ENCODE measurements at regions not wholly inside any gene's neighbourhood (a gene's known extent, or its start where the extent isn't known, plus 50 kb on each side); places are given as distances from the start of the nearest gene placed in this dataset.

- TF ChIP-seq POLR2A (IDR thresholded peaks at IDR 0.05) (no peak), CTCF (IDR thresholded peaks at IDR 0.05) (peak in 2 of 3 experiments; percentile 29 to 42)
Measured at GRCh38 chrX:80578517-80579105, 158.4 kb downstream of the TENT5D start.

All from testis (tissue), 2 donors.